ENCODE measurements at regions not wholly inside any gene's neighbourhood (a gene's known extent, or its start where the extent isn't known, plus 50 kb on each side); places are given as distances from the start of the nearest gene placed in this dataset.

DNA sequence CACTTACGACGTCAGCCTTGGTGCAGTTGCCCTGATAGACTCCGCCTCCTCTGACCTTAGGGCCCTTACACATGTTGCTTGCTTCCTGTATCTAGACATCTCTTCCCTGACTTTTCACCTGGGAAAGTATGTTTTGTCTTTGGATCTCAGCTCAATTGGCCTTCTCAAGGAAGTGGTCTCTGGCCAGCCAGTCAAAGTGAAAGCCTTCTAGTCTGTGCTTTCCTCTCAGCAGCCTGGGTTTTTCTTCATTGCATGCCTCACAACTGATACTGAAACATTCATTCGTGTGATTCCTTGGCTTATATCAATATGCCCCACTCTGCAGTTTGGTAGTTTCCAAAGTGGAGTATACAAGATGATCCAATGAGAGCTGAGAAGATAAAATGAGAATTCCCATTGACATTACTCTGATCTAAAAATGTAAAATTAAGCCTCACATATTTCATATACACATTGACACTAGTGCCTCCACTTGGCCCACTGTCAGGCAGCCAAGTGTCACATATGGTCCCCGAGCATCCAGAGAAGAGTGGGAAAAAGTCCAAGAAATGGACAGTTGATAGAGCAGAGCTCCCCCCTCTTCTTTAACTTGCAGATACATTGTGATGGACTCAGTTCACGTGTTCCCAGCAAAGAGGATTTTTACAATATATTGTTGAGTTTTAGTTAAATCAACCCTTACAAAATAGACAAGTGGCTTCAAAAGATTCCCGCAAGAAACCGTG lies 371.2 kb upstream of the ASIC2 start:
- TF ChIP-seq, protein P1, sequence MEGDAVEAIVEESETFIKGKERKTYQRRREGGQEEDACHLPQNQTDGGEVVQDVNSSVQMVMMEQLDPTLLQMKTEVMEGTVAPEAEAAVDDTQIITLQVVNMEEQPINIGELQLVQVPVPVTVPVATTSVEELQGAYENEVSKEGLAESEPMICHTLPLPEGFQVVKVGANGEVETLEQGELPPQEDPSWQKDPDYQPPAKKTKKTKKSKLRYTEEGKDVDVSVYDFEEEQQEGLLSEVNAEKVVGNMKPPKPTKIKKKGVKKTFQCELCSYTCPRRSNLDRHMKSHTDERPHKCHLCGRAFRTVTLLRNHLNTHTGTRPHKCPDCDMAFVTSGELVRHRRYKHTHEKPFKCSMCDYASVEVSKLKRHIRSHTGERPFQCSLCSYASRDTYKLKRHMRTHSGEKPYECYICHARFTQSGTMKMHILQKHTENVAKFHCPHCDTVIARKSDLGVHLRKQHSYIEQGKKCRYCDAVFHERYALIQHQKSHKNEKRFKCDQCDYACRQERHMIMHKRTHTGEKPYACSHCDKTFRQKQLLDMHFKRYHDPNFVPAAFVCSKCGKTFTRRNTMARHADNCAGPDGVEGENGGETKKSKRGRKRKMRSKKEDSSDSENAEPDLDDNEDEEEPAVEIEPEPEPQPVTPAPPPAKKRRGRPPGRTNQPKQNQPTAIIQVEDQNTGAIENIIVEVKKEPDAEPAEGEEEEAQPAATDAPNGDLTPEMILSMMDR (conservative IDR thresholded peaks at IDR 0.05; ENCODE audit: low read depth, low read length) = no peak
- TF ChIP-seq MXI1 (IDR thresholded peaks at IDR 0.05; ENCODE audit: borderline replicate concordance, low read depth, low read length) (no peak), RAD21 (IDR thresholded peaks at IDR 0.05; ENCODE audit: low read length) (no peak), SMC3 (IDR thresholded peaks at IDR 0.05; ENCODE audit: low read depth, low read length) (no peak), MAFK (IDR thresholded peaks at IDR 0.05; ENCODE audit: low read depth, low read length) (no peak)

Data from IMR-90 (cell line).